B cell (primary cell): ENCODE measurements at regions not wholly inside any gene's neighbourhood (a gene's known extent, or its start where the extent isn't known, plus 50 kb on each side); places are given as distances from the start of the nearest gene placed in this dataset.

Source experiments
- CTCF ChIP-seq: fragments of 200-600 bp; IDR thresholded peaks from one replicate; pipeline ENCODE4 v1.8.0; 2022; ENCODE audit warnings: antibody characterized with exemption, mild to moderate bottlenecking
- EZH2 ChIP-seq: IDR thresholded peaks from 2 replicates; pipeline ENCODE4 v1.6.1; 2012; ENCODE audit warnings: borderline replicate concordance, low read depth, mild to moderate bottlenecking, moderate library complexity, low read length; ENCODE audit not compliant: insufficient read depth, poor library complexity, severe bottlenecking

GRCh38 chr16:79505344-79505743, 95.2 kb downstream of the MAF start:
- TF ChIP-seq CTCF (no peak), EZH2 (no peak)
